Endodermal cell (in vitro differentiated cells): ENCODE measurements at regions not wholly inside any gene's neighbourhood (a gene's known extent, or its start where the extent isn't known, plus 50 kb on each side); places are given as distances from the start of the nearest gene placed in this dataset.

Source experiments
- DNase-seq: peaks from one replicate; pipeline ENCODE4 v3.0.0-alpha.2; 2017
- H3K27ac ChIP-seq: 2 replicates; pipeline ENCODE4 v1.5.1; 2013; ENCODE audit warnings: mild to moderate bottlenecking, low read depth, low read length, moderate library complexity
- H3K27me3 ChIP-seq: 2 replicates; pipeline ENCODE4 v1.6.1; 2013; ENCODE audit warnings: mild to moderate bottlenecking, low read length, moderate library complexity; ENCODE audit not compliant: insufficient read depth, control insufficient read depth, poor library complexity, severe bottlenecking
- H3K36me3 ChIP-seq: 2 replicates; pipeline ENCODE4 v1.7.0; 2013; ENCODE audit warnings: mild to moderate bottlenecking, low read length, moderate library complexity; ENCODE audit not compliant: control insufficient read depth, insufficient read depth
- H3K4me1 ChIP-seq: one replicate; pipeline ENCODE4 v1.7.0; 2013; ENCODE audit warnings: low read length; ENCODE audit not compliant: control insufficient read depth, insufficient read depth
- H3K4me3 ChIP-seq: 2 replicates; pipeline ENCODE4 v1.5.1; 2013; ENCODE audit warnings: mild to moderate bottlenecking, low read length, moderate library complexity
- H3K9ac ChIP-seq: 2 replicates; pipeline ENCODE4 v1.6.1; 2013; ENCODE audit warnings: mild to moderate bottlenecking, low read length, moderate library complexity; ENCODE audit not compliant: poor library complexity, severe bottlenecking; ENCODE audit errors: extremely low read depth
- H3K9me3 ChIP-seq: 2 replicates; pipeline ENCODE4 v1.6.1; 2013; ENCODE audit warnings: mild to moderate bottlenecking, low read length, moderate library complexity; ENCODE audit not compliant: control insufficient read depth
- H3K27ac Mint-ChIP-seq: 2 replicates; pipeline ENCODE4 v1.8.0; 2020; ENCODE audit warnings: mixed read lengths
- H3K27me3 Mint-ChIP-seq: 2 replicates; pipeline ENCODE4 v1.8.0; 2021; ENCODE audit warnings: mild to moderate bottlenecking, mixed read lengths; ENCODE audit not compliant: insufficient read depth
- H3K36me3 Mint-ChIP-seq: 2 replicates; pipeline ENCODE4 v1.8.0; 2020; ENCODE audit warnings: low read depth, mixed read lengths
- H3K4me1 Mint-ChIP-seq: 2 replicates; pipeline ENCODE4 v1.8.0; 2020; ENCODE audit warnings: mixed read lengths
- H3K4me3 Mint-ChIP-seq: 2 replicates; pipeline ENCODE4 v1.8.0; 2020; ENCODE audit warnings: mild to moderate bottlenecking, moderate library complexity, mixed read lengths
- H3K9me3 Mint-ChIP-seq: 2 replicates; pipeline ENCODE4 v1.8.0; 2020; ENCODE audit warnings: mild to moderate bottlenecking, mixed read lengths
- WGBS, 2 experiments: methylation state at CpG; one replicate each; pipeline versions ENCODE4 v1.1.5 to v1.1.7; 2013; ENCODE audit warnings: missing lambda C conversion rate in 2 of 2, mixed read lengths in 1 of 2; ENCODE audit not compliant: insufficient coverage in 1 of 2, insufficient read length in 1 of 2; 5-methylcytosine and 5-hydroxymethylcytosine counted together
- TF ChIP-seq, protein P1 (sequence below): fragments of 200-600 bp; sonication (generic); conservative IDR thresholded peaks from 2 replicates; pipeline ENCODE4 v1.5.0; 2021; ENCODE audit warnings: antibody characterized with exemption, mild to moderate bottlenecking

DNA sequence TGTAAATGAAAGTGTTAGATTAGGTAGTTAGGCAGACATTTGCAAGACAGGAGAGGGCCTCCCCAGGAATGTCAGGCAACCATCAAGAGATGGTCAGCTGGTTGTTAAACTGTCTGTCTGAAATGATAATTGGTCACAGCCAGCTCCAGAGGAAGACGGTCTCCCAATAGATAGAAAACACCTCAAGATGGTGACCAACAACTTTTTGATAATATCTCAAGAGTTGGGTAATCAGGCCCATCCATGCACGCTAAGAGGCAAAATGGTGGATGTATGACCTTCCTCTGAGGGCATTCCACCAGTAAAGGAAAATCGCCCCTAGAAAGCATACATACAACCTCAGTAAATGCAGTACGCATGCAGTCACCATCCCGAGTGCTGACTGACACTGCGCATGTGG is 118.2 kb downstream of the MAP3K21 start:
- Histone ChIP-seq H3K27ac (no peak overlapping the region), H3K36me3 (no peaks in the 10 kb centered on the region), H3K4me1 (no peaks in the 10 kb centered on the region), H3K9me3 (peaks cover 49% of the 10 kb centered on the region), H3K9ac (no peak overlapping the region), H3K4me3 (no peak overlapping the region), H3K27me3 (no peaks in the 10 kb centered on the region)
- Mint-ChIP-seq H3K27ac (no peak overlapping the region), H3K9me3 (peaks cover 40% of the 10 kb centered on the region), H3K36me3 (peaks cover 7% of the 10 kb centered on the region), H3K27me3 (no peaks in the 10 kb centered on the region), H3K4me3 (no peak overlapping the region), H3K4me1 (no peaks in the 10 kb centered on the region)
- no peak for DNase-seq
- TF ChIP-seq, protein P1, sequence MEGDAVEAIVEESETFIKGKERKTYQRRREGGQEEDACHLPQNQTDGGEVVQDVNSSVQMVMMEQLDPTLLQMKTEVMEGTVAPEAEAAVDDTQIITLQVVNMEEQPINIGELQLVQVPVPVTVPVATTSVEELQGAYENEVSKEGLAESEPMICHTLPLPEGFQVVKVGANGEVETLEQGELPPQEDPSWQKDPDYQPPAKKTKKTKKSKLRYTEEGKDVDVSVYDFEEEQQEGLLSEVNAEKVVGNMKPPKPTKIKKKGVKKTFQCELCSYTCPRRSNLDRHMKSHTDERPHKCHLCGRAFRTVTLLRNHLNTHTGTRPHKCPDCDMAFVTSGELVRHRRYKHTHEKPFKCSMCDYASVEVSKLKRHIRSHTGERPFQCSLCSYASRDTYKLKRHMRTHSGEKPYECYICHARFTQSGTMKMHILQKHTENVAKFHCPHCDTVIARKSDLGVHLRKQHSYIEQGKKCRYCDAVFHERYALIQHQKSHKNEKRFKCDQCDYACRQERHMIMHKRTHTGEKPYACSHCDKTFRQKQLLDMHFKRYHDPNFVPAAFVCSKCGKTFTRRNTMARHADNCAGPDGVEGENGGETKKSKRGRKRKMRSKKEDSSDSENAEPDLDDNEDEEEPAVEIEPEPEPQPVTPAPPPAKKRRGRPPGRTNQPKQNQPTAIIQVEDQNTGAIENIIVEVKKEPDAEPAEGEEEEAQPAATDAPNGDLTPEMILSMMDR = no peak
- WGBS, 2 experiments = 94 to 100% methylated on average over 3 to 6 of the region's 6 CpGs

DNA sequence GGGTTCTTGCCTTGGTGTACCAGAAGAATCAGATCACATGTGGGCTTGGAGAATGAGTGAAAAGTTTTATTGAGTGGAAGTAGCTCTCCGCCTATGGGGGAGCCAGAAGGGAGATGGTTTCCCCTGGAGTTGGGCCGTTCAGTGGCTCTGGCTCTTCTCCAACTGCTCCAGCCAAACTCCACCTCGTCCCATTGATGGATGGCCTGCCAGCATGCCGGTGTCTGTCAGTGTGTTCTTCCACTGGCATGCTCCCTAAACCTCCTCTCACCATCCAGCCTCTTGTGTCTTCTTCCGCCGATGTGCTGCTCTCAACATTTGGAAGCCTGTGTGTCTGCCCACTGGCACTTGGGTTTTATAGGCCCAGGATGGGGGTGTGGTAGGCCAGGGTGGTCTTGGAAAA is 119.4 kb downstream of the MAP3K21 start:
- Mint-ChIP-seq H3K4me3 (no peak overlapping the region), H3K36me3 (peaks cover 11% of the 10 kb centered on the region), H3K9me3 (peaks cover 52% of the 10 kb centered on the region), H3K27me3 (no peaks in the 10 kb centered on the region), H3K27ac (no peak overlapping the region), H3K4me1 (no peaks in the 10 kb centered on the region)
- H3K36me3 ChIP-seq = no peaks in the 10 kb centered on the region
- H3K9me3 ChIP-seq = peaks cover 61% of the 10 kb centered on the region
- no peak overlapping the region for H3K9ac ChIP-seq
- no peak overlapping the region for H3K27ac ChIP-seq
- H3K4me3 ChIP-seq = no peak overlapping the region
- WGBS, 2 experiments = 93% methylated on average over 2 to 6 of the region's 6 CpGs
- no peaks in the 10 kb centered on the region for H3K4me1 ChIP-seq
- TF ChIP-seq, protein P1 = no peak
- H3K27me3 ChIP-seq = no peaks in the 10 kb centered on the region
- no peak for DNase-seq

DNA sequence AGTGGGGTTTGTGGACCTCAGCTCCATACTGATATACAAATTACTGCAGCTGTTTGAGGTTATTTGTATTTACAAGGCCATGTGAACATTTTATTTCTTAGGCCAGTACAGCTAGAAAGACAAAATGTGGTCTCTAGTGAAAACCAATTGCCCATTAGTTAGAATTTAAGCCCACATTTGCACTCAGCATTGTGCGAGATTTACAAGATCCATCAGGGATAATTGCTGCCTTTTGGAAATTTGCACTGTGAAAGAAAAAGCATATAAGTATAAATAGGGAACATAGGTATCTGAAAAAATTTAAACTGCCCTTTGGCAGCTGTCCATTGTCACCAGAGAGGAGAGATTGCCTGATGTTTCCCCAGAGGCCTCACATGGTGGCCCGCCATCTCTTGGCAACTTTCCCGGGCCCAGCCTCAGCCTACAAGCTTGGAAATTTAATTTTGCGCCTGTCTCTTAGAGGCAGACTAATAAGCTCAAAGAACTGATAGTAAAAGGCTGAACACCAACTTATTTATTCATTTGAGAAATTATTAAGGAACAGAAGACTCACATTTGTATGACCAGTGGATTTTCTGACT is 120.7 kb downstream of the MAP3K21 start:
- no peak for DNase-seq
- Mint-ChIP-seq H3K9me3 (peaks cover 53% of the 10 kb centered on the region), H3K4me1 (peaks cover 6% of the 10 kb centered on the region), H3K4me3 (no peak overlapping the region), H3K27me3 (no peaks in the 10 kb centered on the region), H3K36me3 (peaks cover 11% of the 10 kb centered on the region), H3K27ac (no peak overlapping the region)
- no peaks in the 10 kb centered on the region for H3K4me1 ChIP-seq
- no peaks in the 10 kb centered on the region for H3K27me3 ChIP-seq
- H3K36me3 ChIP-seq = no peaks in the 10 kb centered on the region
- no peak overlapping the region for H3K9ac ChIP-seq
- H3K4me3 ChIP-seq = no peak overlapping the region
- no peak overlapping the region for H3K27ac ChIP-seq
- peaks cover 73% of the 10 kb centered on the region for H3K9me3 ChIP-seq
- 94 to 96% methylated on average over 3 to 4 of the region's 4 CpGs for WGBS, 2 experiments
- TF ChIP-seq, protein P1 = no peak
